Activated T-helper 2 cell treated with anti-CD3 and anti-CD28 coated beads, Interferon-gamma antibody, Interleukin-2, Interleukin-4, amounts not matched to agents 10 μg/mL and 5 μg/mL and 100 μg/mL, durations not matched to agents 14 hours and 24 hours and 36 hours (primary cell): ENCODE measurements at regions not wholly inside any gene's neighbourhood (a gene's known extent, or its start where the extent isn't known, plus 50 kb on each side); places are given as distances from the start of the nearest gene placed in this dataset.

Source experiments
- DNase-seq: peaks from one replicate; pipeline ENCODE4 v3.0.0; 2021; ENCODE audit warnings: low spot score
- H3K27ac Mint-ChIP-seq: one replicate; pipeline ENCODE4 v1.8.0; 2021; ENCODE audit warnings: mixed read lengths
- H3K27me3 Mint-ChIP-seq: one replicate; pipeline ENCODE4 v1.8.0; 2021; ENCODE audit warnings: low read depth, mixed read lengths
- H3K36me3 Mint-ChIP-seq: one replicate; pipeline ENCODE4 v1.8.0; 2021; ENCODE audit warnings: low read depth, mixed read lengths
- H3K4me1 Mint-ChIP-seq: one replicate; pipeline ENCODE4 v1.8.0; 2021; ENCODE audit warnings: low read depth, mixed read lengths
- H3K4me3 Mint-ChIP-seq: one replicate; pipeline ENCODE4 v1.8.0; 2021; ENCODE audit warnings: low read depth, mild to moderate bottlenecking, moderate library complexity, mixed read lengths
- H3K9me3 Mint-ChIP-seq: one replicate; pipeline ENCODE4 v1.8.0; 2021; ENCODE audit warnings: mixed read lengths
- intact Hi-C: fragments of 100-400 bp; cut with micrococcal nuclease; formaldehyde crosslinking; loops from one replicate; pipeline ENCODE4 v1.15.1; 2023

DNA sequence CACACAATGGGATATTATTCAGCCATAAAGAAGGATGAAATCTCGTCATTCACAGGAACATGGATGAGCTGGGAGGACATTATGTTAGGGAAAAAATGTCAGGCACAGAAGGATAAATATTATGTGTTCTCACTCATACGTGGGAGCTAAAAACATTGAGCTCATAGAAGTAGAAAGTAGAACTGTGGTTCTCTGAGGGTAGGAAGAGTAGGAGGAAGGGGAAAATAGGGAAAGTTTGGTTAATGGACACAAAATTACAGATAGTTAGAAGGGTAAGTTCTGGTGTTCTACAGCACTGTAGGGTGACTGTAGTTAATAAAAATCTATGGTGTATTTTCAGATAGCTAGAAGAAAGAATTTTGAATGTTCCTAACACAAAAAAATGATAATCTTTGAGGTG is 102.6 kb upstream of the LIPC start:
- no peak overlapping the region for H3K27ac Mint-ChIP-seq

DNA sequence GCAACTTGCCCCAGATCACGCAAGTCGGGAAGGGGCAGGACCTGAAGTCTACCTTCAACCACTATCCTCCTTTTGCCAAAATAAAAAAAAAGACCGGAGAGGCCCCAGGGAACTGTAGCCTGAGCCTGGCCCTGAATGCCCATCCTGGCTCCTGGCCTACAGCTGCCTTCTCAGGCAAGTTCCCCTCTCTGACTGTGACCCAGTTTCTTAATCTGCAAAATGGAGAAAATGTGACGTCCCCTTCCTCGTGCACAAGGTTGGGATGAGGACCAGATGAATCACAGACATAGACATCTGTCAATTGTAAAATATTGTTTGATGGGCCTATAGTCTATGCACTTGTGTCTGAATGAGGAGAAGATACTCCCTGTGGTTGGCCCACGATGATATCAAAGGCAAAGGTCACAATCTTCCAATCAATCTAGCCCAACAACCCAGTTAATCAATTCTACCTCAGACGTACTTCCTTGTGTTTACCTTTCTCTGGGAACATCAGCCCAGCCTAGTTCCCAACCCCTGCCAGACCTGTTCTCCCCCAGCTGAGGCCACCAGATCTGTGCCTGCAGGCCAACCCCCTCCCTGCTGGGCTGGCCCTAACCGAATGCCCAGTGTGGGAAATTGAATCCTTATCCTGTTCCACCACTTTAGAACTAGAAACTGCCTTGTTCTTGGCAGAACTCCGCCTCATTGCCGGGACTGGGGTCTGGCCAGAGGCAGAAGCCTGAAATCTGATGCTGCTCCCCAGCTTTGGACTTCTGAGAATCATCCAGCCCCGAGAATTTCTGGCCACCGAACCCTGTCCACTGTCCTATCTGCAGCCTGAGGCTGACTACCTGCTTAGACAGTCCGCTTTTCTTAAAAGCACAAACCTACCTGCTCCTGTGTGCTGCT is 101.8 kb upstream of the LIPC start:
- intact Hi-C loops: no loop called here
- DNase-seq: no peak
- no peaks in the 10 kb centered on the region for H3K27me3 Mint-ChIP-seq
- H3K27ac Mint-ChIP-seq: no peak overlapping the region
- peaks cover 46% of the 10 kb centered on the region for H3K4me1 Mint-ChIP-seq
- H3K9me3 Mint-ChIP-seq: peaks cover 15% of the 10 kb centered on the region
- H3K36me3 Mint-ChIP-seq: no peaks in the 10 kb centered on the region
- no peak overlapping the region for H3K4me3 Mint-ChIP-seq

More for the DNA sequence above, 102.6 kb upstream of the LIPC start:
- H3K4me3 Mint-ChIP-seq: no peak overlapping the region
- peaks cover 15% of the 10 kb centered on the region for H3K9me3 Mint-ChIP-seq
- peaks cover 46% of the 10 kb centered on the region for H3K4me1 Mint-ChIP-seq
- H3K27me3 Mint-ChIP-seq: peaks cover 1% of the 10 kb centered on the region
- intact Hi-C loops: no loop called here
- no peaks in the 10 kb centered on the region for H3K36me3 Mint-ChIP-seq
- DNase-seq: no peak

DNA sequence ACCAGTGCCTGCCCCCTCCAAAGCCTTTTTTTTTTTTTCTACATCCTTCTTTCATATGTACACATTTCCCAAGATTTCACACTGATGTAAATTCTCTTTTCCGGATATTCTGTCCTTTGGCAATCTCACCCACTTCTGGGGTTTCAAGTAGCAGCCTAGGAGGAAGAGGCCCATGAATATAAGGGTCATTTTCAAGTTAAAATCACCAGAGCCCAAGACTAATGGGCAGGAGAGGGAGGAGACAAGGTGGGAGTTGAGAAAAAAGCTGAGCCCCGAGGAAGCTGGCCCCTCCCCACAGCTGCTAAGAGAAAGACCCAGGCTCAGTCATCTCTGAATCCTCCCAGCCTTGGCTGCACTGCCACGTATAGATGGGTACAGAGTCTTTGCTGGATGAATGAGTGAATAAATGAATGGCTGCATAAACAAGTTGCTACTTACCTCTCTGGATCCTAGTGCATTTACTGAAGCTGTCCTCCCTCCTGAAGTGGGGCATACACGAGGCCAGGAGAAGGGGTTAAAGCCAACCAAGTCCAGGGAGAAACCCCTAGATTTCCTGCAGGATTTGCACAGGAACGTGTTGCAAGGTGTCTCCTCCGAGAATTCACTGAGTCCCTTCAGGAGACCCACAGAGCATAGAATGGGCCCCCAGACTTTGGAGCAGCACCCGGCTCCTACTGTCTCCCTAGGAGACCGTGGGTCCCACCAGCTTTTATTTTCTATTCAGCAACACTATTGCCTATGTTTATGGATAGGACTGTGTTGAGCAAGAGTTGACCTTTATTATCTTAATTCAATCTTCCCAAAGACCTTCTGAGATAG is 100.8 kb upstream of the LIPC start:
- intact Hi-C loops: no loop called here
- H3K27ac Mint-ChIP-seq: peak overlapping the region; percentile 96

GRCh38 chr15:58331560-58331912 is 100.3 kb upstream of the LIPC start:
- intact Hi-C loops: no loop called here
- peak overlapping the region; percentile 32 for H3K4me3 Mint-ChIP-seq
- H3K36me3 Mint-ChIP-seq: no peaks in the 10 kb centered on the region
- peaks cover 43% of the 10 kb centered on the region for H3K4me1 Mint-ChIP-seq
- DNase-seq: no peak
- peak overlapping the region; percentile 96 for H3K27ac Mint-ChIP-seq
- H3K9me3 Mint-ChIP-seq: peaks cover 15% of the 10 kb centered on the region
- H3K27me3 Mint-ChIP-seq: no peaks in the 10 kb centered on the region

More for the DNA sequence above, 100.8 kb upstream of the LIPC start:
- Mint-ChIP-seq H3K4me1 (peaks cover 43% of the 10 kb centered on the region), H3K4me3 (no peak overlapping the region), H3K36me3 (no peaks in the 10 kb centered on the region), H3K27me3 (no peaks in the 10 kb centered on the region), H3K9me3 (peaks cover 15% of the 10 kb centered on the region)
- no peak for DNase-seq

GRCh38 chr15:58331913-58332675 is 99.7 kb upstream of the LIPC start:
- peaks cover 15% of the 10 kb centered on the region for H3K9me3 Mint-ChIP-seq
- no peaks in the 10 kb centered on the region for H3K27me3 Mint-ChIP-seq
- peak overlapping the region; percentile 96 for H3K27ac Mint-ChIP-seq
- H3K4me1 Mint-ChIP-seq: peaks cover 43% of the 10 kb centered on the region
- intact Hi-C loops: loop anchor here (1.0 to 2.0 kb wide), 3 partner anchors 27 to 213 kb away; no protein-coding TSS in a partner anchor
- peak; percentile 76 for DNase-seq
- H3K36me3 Mint-ChIP-seq: no peaks in the 10 kb centered on the region
- peak overlapping the region; percentile 32 for H3K4me3 Mint-ChIP-seq

GRCh38 chr15:58332676-58333400 is 99.0 kb upstream of the LIPC start:
- intact Hi-C loops: loop anchor here (1.0 to 2.0 kb wide), 3 partner anchors 26 to 212 kb away; no protein-coding TSS in a partner anchor
- peak overlapping the region; percentile 96 for H3K27ac Mint-ChIP-seq
- no peak for DNase-seq

DNA sequence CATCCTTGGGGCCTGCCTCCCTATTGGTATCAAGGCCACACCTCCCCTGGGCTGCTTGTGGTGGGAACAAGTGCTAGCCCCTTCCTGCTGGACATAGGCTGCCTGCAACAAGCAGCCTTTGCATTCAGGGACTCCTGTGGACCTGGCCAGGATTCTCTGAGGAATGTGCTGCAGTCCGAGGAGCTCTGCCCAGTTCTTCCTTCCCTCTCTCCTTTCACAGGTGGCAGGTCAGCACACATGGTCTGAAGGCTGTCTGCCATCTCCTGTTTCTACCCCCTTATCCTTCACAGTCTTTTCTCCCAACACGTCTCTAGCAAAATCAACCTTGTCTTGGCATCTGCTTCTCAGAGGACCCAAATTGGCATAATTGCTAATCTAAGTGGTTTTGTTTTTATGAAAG is 97.0 kb upstream of the LIPC start:
- Mint-ChIP-seq H3K4me3 (no peak overlapping the region), H3K9me3 (peaks cover 5% of the 10 kb centered on the region), H3K27me3 (no peaks in the 10 kb centered on the region), H3K36me3 (no peaks in the 10 kb centered on the region), H3K27ac (no peak overlapping the region), H3K4me1 (peaks cover 41% of the 10 kb centered on the region)
- intact Hi-C loops: no loop called here
- no peak for DNase-seq

More at GRCh38 chr15:58332676-58333400, 99.0 kb upstream of the LIPC start:
- no peak overlapping the region for H3K4me3 Mint-ChIP-seq
- no peaks in the 10 kb centered on the region for H3K36me3 Mint-ChIP-seq
- peaks cover 10% of the 10 kb centered on the region for H3K9me3 Mint-ChIP-seq
- no peaks in the 10 kb centered on the region for H3K27me3 Mint-ChIP-seq
- H3K4me1 Mint-ChIP-seq: peaks cover 43% of the 10 kb centered on the region

DNA sequence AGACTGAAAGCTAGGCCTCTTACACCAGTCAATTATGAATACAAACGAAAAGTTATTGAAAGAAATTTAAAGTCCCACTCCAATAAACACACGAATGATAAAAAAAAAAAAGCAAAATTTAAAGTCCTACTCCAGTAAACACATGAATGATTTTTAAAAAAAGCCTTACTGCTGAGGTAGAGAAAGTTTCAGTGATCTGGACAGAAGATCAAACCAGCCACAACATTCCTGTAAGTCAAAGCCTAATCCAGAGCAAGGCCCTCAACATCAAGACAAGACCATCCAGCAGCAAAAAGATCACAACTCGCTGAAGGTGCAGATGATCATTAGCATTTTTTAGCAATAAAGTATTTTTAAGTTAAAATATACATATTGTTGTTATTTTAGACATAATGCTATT is 95.6 kb upstream of the LIPC start:
- Mint-ChIP-seq H3K27ac (no peak overlapping the region), H3K4me1 (peaks cover 34% of the 10 kb centered on the region), H3K9me3 (peaks cover 5% of the 10 kb centered on the region), H3K36me3 (no peaks in the 10 kb centered on the region), H3K4me3 (no peak overlapping the region), H3K27me3 (no peaks in the 10 kb centered on the region)
- DNase-seq: no peak
- intact Hi-C loops: no loop called here

DNA sequence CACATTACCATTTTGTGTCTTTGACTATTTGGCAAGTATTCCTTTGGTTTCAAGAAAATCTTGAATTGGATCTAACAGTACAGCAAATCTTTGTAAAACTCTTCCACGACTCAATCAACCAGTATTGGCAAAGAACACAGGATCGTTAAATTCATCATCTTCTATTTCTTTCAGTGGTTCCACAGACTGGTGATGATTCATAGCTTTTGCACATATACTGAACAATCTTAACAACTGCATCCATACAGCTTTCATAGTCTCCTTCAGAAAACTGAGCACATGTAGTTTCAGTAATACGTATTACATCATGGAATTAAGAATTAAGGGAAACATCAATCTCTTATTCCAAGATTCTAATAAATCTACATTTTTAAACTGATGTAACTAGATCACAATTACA is 91.6 kb upstream of the LIPC start:
- no peak for DNase-seq
- intact Hi-C loops: no loop called here
- Mint-ChIP-seq H3K36me3 (no peaks in the 10 kb centered on the region), H3K4me1 (peaks cover 8% of the 10 kb centered on the region), H3K4me3 (no peak overlapping the region), H3K9me3 (no peaks in the 10 kb centered on the region), H3K27ac (no peak overlapping the region), H3K27me3 (no peaks in the 10 kb centered on the region)

- H3K4me3 Mint-ChIP-seq: no peak overlapping the region
- intact Hi-C loops: no loop called here
- DNase-seq: no peak
- H3K36me3 Mint-ChIP-seq: no peaks in the 10 kb centered on the region
- peaks cover 7% of the 10 kb centered on the region for H3K4me1 Mint-ChIP-seq
- no peaks in the 10 kb centered on the region for H3K27me3 Mint-ChIP-seq
- H3K27ac Mint-ChIP-seq: no peak overlapping the region
- no peaks in the 10 kb centered on the region for H3K9me3 Mint-ChIP-seq
Measured at GRCh38 chr15:58342508-58342907, 89.3 kb upstream of the LIPC start.

- no peak for DNase-seq
- Mint-ChIP-seq H3K9me3 (peaks cover 9% of the 10 kb centered on the region), H3K27me3 (no peaks in the 10 kb centered on the region), H3K36me3 (peaks cover 4% of the 10 kb centered on the region), H3K4me3 (no peak overlapping the region), H3K4me1 (peaks cover 12% of the 10 kb centered on the region), H3K27ac (no peak overlapping the region)
- intact Hi-C loops: no loop called here
Measured at GRCh38 chr15:58344213-58345070, 87.3 kb upstream of the LIPC start.
